GM04503 (cell line): ENCODE measurements at regions not wholly inside any gene's neighbourhood (a gene's known extent, or its start where the extent isn't known, plus 50 kb on each side); places are given as distances from the start of the nearest gene placed in this dataset.
"Not testable (repeated sequence)": the region's sequence is repeated elsewhere in the genome, so short reads cannot be mapped to it uniquely, and the experiment has no call there.

Source experiments
- DNase-seq: peaks from one replicate; pipeline ENCODE4 v3.0.0-alpha.2; 2012; ENCODE audit warnings: low read depth

- no peak for DNase-seq
These were observed 254.8 kb upstream of the COPS8 start for GRCh38 chr2:236830926-236831325.

GRCh38 chr2:236831698-236832097 lies 254.0 kb upstream of the COPS8 start:
- no peak for DNase-seq

GRCh38 chr2:236833501-236834073 lies 252.1 kb upstream of the COPS8 start:
- DNase-seq, result no peak

- no peak for DNase-seq
These were observed 251.4 kb upstream of the COPS8 start for GRCh38 chr2:236834284-236834683.

- DNase-seq, result no peak
These were observed 250.2 kb upstream of the COPS8 start for GRCh38 chr2:236835307-236836024.

GRCh38 chr2:236836028-236836427 lies 249.7 kb upstream of the COPS8 start:
- DNase-seq, result not testable (repeated sequence)

- DNase-seq, result no peak
These were observed 245.5 kb upstream of the COPS8 start for GRCh38 chr2:236840215-236840614.

GRCh38 chr2:236840857-236841256 lies 244.8 kb upstream of the COPS8 start:
- no peak for DNase-seq

- no peak for DNase-seq
These were observed 244.3 kb upstream of the COPS8 start for GRCh38 chr2:236841389-236841788.

GRCh38 chr2:236843161-236843968 lies 242.3 kb upstream of the COPS8 start:
- no peak for DNase-seq

GRCh38 chr2:236844711-236845110 lies 241.0 kb upstream of the COPS8 start:
- no peak for DNase-seq

- no peak for DNase-seq
These were observed 238.7 kb upstream of the COPS8 start for GRCh38 chr2:236847023-236847422.

GRCh38 chr2:236847538-236848263 lies 238.0 kb upstream of the COPS8 start:
- DNase-seq, result no peak

- no peak for DNase-seq
These were observed 237.2 kb upstream of the COPS8 start for GRCh38 chr2:236848501-236848900.

- DNase-seq, result no peak
These were observed 236.2 kb upstream of the COPS8 start for GRCh38 chr2:236849508-236849907.

GRCh38 chr2:236849940-236850339 lies 235.7 kb upstream of the COPS8 start:
- no peak for DNase-seq

- no peak for DNase-seq
These were observed 234.5 kb upstream of the COPS8 start for GRCh38 chr2:236851187-236851586.

GRCh38 chr2:236852100-236852976 lies 233.4 kb upstream of the COPS8 start:
- DNase-seq, result no peak

- DNase-seq, result no peak
These were observed 232.7 kb upstream of the COPS8 start for GRCh38 chr2:236852977-236853374.

GRCh38 chr2:236853585-236854051 lies 232.1 kb upstream of the COPS8 start:
- no peak for DNase-seq

GRCh38 chr2:236855176-236855865 lies 230.4 kb upstream of the COPS8 start:
- no peak for DNase-seq
